Endothelial cell of hepatic sinusoid (primary cell): ENCODE measurements at regions not wholly inside any gene's neighbourhood (a gene's known extent, or its start where the extent isn't known, plus 50 kb on each side); places are given as distances from the start of the nearest gene placed in this dataset.

Source experiments
- in situ Hi-C: cut with HindIII; loops from 2 replicates; pipeline ENCODE4 v1.10.0; 2017; ENCODE audit warnings: low sequenced_read_pairs

DNA sequence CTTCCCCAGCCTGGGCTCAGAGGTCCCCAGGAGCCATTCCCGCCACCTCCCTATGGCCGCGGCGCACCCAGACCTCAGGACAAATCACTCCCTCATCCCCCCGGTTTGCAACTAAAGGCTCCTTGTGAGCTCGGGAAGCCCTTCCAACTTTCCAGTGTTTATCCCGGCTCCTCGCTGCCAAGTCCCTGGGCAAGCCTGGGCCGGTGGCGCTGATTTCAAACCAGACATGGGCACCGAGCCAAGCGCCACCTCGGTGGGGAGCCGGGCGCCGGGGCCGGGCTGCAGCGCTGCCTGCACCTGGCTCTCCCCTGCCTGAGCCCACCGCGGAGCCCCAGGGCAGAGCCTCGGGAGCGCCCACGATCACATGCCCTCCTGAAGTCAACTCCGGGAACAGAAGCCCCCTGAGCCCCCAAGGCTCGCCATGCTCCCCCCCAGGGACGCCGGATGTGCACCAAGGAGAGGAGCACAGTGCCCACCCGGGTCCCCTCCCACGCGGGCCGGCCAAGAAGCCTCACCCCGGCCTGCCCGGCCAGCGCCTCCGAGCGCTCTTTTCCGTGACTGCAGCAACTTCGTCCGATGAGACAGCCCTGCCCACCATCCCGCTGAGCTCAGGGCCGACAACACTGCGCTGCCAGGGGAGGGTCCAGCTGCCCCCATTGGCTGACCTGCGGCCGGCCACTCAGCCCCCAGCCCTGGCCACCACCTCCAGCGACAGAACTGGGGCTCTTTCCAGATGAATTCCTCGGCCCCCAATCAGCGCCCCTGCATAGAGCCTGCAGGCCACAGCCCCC, 50.0 kb downstream of the NCOR2 start:
- in situ Hi-C loops = no loop called here

DNA sequence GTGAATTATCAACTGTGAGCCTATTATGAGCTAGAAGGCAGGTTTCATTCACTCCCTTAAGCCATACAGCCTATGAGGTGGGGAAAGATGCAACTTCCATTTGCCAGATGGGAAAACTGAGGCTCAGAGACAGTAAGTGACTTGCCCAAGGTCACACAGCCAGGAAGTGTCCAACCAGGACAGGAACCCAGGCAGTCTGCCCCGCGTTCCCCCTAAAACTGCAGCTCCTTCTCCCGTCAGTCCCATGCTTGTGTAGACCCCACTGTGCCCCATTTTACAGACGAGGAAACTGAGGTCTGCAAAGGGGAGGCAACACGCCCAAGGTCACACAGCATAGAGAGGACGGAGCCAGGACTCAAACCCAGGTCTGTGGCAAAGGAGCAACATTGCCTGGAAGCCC, 50.6 kb downstream of the NCOR2 start:
- in situ Hi-C loops = no loop called here

DNA sequence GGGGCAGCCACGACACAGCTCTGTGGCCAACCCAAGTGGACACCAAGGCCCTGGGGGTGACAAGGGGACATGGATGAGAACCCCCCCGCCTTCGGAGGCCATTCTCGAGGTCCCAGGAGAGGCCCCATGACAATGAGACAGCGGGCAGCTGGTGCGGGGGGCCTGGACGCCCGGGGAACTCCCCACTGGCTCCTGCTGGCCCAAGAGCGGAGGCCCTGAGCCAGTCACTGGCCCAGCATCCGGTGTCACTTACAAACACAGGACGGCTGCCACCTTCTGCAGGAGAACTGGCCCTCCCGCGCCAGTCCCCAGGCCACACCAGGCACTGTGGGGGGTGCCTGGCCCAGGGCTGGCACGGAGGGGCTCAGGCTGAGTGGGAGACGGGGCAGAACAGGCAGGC, 51.4 kb downstream of the NCOR2 start:
- in situ Hi-C loops = no loop called here

DNA sequence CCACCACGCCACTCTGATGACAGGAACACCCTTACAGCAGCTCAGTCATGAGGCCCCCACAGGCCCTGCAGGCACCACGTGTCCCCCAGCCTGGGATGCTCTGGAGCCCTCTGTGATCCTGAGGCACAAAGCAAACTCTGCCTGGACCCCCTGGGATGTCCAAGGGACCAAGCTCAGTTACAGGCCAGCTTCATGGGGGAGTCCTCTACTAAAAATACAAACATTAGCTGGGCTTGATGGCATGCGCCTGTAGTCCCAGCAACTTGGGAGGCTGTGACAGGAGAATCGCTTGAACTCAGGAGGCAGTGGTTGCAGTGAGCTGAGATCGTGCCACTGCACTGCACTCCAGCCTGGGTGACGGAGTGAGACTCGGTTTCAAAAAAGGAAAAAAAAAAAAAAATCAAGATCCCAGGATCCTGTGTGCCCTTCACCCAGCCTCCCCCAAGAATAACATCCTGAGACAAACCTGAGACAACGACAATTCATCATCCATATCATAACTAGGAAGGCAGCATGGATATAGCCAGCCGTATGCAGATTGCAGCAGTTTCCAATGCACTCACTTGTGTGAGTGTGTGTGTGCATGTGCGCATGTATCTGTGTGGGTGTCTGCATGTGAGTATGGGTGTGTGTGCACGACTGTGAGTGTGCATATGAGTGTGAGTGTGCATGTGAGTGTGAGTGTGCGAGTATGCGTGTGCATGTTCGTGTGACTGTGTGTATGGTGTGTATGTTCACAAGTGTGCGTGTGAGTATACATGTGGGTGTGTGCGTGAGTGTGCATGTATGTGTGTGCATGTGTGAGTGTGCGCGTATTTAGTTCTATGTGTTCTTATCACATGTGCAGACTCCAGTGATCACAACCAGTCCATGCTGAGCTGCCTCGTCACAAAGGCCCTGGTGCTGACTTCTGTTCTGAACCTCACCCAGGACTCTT, 52.1 kb downstream of the NCOR2 start:
- in situ Hi-C loops = loop anchor here (5.0 kb wide), 1 partner anchor 47 kb away; no protein-coding TSS in a partner anchor

DNA sequence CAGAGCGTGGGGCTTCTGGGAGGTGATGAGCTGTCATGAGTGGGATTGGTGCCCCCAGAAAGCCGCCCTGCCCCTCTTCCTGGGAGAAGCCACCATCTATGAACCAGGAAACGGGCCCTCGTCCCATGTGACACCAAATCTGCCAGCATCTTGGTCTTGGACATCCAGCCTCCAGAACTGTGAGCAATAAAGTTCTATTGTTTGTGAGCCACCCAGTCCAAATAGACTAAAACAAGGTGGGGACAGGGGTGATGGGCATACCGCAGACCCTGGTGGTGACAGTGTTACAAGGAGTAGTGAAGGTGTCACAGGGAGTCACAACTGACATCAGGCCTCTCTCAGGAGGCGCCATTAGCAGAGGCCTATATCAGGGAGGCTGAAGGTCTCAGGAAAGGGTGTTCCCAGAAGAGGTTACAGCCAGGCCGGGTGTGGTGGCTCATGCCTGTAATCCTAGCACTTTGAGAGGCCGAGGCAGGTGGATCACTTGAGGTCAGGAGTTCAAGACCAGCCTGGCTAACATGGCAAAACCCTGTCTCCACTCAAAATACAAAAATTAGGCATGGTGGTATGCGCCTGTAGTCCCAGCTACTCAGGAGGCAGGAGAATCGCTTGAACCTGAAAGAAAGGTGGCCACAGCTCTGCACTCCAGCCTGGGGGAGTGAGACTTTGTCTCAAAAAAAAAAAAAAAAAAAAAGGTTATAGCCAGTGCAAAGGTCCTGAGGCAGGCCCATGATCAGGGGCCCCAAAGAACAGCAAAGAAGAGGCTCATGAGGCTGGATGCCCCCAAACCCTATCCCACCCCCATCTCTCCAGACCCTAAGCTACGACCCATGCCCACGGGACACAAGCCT, 53.0 kb downstream of the NCOR2 start:
- in situ Hi-C loops = loop anchor here (5.0 kb wide), 1 partner anchor 48 kb away; no protein-coding TSS in a partner anchor

DNA sequence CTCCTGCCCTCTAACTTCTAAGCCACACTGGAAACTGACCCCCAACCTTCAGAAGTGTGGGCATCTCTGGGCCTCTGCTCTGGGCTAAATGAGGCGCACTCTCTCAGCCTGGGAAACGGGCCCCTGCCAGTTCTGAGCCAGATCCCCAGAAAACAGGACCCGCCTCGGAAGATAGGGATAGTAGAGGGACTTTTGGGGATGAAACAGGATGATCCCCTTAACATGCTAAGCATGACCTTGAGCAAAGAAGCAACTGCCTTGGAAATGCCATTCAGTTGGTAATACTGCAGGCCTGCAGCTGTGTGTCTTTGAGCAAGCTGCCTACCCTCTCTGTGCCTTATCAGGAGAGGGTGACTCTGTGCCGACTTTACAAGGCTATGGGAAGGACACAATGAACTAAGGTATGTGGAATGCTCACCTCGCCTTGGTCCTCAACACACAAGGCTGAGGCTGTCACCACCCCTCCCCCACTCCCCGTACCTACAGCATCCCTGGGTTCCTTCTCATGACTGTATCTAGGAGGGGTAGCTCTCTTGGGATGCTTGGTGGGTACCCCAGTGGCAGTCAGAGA, 54.0 kb downstream of the NCOR2 start:
- in situ Hi-C loops = loop anchor here (5.0 kb wide), 1 partner anchor 49 kb away; no protein-coding TSS in a partner anchor

DNA sequence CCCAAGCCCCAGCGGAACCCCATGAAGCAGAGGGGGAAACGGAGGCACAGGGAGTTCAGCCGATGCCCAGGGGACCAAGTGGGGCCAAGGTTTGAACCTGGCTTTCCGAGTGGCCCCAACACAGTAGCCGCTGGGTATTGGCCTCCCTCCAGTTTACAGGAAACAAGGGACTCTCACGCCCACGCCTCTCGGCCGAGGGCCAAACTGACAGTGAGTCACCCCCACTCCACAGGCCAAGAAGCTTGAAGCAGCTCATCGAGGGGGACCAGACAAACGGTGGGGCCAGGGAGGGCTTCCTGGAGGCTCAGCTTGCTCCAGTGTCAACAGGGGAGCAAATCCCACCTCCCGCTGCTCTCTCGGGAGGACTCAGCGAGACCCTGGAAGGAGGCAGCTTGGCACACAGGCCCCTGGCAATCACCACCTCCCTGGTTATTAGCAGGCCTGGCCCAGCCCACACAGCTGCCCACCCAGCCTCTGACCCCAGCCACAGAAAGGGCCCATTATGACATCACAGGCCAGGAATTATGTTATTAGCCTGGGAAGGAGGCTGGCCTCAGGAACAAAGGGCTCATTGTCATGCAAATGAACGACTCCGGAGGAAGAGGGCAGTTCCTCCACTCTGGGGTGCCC, 54.6 kb downstream of the NCOR2 start:
- in situ Hi-C loops = loop anchor here (5.0 kb wide), 1 partner anchor 50 kb away; no protein-coding TSS in a partner anchor

DNA sequence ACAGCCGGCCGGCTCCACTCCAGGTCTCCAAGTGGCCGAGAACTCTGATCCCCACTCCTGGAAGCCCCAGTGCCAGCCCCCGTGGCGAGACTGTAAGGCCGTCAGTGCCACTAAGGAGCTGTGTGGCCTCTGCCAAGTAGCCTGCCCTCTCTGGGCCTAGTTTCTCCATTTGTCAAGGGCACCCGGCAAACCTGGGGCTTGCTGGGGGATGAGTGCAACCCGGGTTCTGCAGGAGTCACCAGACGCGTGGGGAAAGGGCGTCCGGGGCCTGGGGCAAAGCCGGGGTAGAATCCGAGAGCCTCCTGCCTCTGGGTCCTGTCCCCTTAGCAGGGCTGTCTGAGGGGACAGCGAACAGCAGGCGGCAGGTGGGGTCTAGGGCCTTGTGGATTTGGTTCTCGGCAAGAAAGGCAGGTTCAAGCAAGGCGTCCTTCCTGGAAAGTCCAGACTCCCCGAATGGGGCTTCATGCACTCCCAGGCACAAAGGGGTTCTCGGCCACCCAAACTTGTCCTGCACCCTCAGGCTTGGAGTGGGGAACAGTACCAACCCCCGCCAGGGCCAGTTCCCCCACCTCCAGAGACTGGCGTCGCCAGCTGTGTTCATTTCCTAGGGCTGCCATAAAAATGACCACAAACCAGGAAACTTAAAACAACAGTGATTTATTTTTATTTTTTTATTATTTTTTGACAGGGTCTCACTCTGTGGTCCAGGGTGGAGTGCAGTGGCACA, 56.0 kb downstream of the NCOR2 start:
- in situ Hi-C loops = loop anchor here (5.0 kb wide), 1 partner anchor 51 kb away; no protein-coding TSS in a partner anchor

DNA sequence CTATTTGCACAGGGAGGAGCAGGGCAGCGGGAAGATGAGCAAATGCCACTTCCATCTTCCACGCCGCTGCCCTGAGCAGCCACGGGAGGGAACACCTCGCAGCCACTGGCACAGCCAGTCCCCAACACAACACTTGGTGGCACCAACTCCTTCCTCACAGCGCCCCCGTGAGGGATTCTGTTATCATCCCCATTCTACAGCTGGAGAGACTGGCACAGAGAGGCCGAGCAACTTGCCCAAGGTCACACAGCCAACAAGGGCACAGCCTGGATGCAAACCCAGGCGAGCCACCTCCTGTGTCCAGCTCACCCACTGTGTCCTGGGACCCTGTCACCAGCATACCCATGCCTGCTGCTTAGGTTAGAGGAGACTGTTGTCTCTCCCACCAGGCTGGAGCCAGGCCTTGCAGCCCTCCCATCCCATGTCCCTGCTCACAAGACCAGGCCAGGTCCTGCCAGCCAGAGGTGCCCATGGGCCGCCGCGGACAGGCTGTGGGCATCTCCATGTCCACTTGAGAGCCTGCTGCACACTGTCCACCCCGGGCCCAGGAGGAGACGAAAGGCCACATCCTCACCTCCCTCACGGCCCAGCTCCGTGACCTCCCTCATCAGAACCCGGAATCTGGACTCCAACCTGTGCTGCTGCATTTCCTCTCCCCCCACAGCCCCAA, 57.0 kb downstream of the NCOR2 start:
- in situ Hi-C loops = loop anchor here (5.0 kb wide), 1 partner anchor 52 kb away; no protein-coding TSS in a partner anchor

DNA sequence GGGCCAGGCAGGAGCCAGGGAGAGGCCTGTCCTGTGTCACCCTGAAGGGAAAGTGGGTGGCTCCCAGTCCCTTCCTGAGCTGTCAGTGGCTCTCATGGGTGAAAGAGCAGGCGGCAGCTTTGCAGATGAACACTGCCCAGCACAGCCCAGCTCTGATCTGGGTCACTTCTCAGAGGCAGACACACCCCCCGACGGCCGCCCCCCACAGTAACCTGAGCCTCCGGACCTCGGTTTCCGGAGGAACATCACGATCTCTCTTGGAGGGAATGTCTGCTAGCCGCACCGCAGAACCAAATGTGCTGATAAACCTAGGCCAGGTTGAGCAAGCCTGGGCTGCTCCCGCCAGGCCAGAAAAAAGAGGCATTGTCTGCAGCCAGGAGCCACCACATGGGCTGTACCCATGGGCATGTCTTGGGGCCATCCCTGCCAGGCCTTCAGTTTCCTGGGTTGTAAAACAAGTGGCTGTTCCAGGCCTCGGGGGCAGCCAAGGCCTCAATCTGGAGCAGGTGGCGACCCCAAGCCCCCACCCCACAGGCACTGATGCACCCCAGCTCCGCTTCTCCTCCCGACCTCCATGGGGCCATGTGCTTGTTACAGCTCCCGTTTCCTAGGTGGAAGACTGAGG, 57.6 kb downstream of the NCOR2 start:
- in situ Hi-C loops = loop anchor here (5.0 kb wide), 1 partner anchor 53 kb away; no protein-coding TSS in a partner anchor

DNA sequence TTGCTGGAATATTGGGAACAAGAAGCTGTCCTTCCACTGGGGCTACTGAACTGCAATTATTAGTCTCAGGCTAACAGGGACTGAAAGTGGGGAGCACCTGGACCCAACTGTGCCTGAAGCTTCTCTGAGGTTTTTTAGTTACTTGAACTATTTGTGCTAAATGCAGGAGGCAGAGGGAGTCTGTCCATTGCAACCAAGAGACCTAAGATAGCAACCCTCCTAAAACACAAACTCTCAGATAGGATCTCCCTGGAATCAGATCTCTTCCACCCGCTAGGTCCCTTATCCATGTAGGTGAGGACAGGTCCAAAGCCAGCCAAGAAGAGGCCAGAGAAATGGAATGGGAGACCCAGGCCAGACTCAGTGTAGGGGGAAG, 58.1 kb downstream of the NCOR2 start:
- in situ Hi-C loops = no loop called here

DNA sequence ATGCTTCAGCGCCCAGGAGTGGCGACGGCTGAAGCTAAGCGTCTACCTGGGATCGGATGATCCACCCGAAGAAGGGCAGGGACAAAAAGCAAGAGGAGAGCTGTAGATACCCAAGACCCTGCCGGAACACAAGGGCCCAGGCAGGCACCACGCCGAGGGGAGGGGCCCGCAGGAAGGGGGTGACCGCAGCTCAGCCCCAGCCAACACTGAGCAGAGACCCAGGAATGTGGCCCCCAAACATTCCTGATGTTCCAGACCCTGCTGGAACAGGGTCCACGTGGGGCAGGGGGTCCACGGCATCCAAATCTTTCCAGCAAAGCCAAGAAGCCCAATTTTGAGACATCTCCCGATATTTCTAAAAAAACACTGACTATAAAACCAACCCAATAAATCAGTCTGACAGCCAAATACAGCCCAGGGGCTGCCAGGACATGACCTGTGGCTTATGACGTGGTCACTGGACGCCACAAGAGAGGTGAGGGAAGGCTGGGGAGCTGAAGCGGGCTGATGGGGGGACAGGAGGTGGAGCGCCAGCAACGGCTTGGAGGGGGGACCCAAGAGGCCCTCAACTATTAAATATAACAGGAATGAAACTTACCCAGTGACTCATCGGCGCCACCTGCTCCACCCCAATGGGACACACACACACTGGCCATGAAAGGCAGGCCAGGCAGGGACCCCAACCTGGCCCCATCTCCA, 58.9 kb downstream of the NCOR2 start:
- in situ Hi-C loops = no loop called here

DNA sequence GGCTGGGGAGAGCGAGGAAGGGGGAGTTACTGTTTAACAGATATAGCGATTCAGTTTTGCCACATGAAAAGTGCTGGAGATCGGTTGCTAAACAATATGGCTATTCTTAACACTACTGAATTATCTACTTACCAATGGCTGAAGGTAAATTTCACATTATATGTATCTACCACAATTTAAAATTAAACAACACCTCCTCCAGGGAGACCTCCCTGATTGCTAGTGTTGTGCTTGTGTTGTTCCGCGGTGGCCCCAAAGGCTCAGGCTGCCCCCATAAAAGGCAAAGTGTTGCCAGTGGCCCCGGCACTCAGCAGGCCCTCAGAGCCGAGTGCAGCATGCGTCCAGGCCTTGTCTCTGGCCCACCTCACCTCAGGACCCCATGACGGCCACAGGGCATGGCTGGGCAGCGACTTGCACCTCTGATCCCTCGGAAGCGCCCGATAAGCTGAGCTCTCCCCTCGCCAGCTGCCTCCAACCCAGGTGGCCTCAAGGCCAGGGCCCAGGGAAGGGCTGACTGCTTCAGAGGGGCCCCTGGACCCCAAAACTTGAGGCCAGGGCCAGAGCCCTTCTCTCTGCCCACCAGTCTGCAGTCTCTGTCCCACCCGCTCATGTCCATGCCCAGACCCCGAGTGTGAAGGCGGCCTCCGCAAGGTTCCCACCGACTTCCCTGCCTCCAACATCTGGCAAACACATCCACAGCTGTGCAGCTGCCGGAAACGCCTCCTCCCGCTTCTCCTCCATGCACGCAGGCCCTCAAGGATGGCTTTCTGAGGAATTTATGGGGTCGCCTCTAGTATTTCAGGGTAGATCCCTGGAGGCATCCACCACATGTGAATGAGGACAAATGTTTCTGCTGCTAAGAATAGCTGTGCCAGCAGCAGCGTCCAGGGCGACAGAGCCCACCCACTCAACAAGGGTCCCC, 60.0 kb downstream of the NCOR2 start:
- in situ Hi-C loops = no loop called here

DNA sequence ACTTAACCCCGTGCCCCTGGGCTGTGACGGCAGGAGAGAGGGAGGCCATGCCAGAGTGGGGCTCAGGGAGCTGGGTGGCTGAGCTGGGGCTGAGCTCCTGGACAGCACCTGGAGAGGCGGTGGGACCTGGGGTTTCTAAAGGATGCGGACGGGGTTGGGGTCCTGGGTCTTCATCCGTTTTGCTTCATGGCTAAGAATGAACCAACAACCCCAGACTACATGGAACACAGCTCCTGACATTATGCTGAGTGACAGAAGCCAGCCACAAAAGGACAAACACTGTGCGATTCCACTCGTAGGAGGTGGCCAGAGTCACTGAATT, 60.6 kb downstream of the NCOR2 start:
- in situ Hi-C loops = no loop called here

DNA sequence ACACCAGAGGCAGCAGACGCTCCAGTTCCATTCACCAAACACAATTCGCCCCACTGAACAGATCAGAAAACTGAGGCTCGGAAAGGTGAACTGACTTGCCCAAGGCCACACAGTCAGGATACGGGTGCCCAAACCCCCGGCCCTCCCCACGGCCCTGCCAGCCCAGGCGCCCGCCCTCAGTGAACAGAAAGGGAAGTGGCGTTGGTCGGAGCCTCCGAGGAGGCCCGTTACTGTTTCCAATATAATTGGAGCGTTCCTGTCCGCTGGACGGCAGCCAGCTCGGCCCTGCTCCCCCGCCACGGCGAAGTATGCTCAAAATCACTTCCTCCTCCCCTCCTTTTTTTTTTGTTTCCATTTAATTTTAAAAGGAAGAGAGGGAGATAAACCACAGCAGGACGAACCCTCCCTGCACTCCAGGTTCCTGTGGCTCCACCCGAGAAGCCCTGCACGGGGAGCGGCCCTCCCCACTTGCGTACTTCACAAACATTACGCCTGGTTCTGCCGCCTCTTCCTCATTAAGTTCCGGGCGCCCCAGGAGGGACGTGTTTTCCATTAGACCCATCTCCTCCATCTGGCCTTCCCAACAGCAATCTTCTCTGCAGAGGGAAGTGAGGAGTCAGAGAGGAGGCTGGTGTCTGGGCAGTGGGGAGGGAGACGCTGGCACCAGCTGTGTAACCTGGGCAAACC, 61.1 kb downstream of the NCOR2 start:
- in situ Hi-C loops = no loop called here
